ENCODE measurements at regions not wholly inside any gene's neighbourhood (a gene's known extent, or its start where the extent isn't known, plus 50 kb on each side); places are given as distances from the start of the nearest gene placed in this dataset.

GRCh38 chr6:25013246-25013645 lies 77.5 kb upstream of the RIPOR2 start:
- DNase-seq = no peak

DNA sequence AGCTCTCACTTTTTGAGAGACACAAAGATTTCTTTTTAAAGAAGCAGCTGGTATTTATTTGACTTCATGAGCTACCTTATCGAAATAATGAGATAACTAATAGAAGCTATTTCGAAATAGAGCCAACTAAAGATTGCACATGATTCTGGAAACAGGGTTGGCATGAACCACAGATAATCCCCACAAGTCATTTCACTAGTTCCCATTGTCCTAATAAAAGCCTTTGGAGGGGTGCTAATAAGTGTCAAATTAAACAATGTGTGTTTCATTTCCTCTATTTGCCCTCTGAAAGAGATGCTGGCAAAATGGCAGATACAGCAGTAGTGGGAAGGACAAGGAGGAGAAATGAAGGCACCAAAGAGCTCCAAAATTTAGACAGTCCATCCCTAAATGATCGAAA lies 78.6 kb upstream of the RIPOR2 start:
- DNase-seq = no peak

DNA sequence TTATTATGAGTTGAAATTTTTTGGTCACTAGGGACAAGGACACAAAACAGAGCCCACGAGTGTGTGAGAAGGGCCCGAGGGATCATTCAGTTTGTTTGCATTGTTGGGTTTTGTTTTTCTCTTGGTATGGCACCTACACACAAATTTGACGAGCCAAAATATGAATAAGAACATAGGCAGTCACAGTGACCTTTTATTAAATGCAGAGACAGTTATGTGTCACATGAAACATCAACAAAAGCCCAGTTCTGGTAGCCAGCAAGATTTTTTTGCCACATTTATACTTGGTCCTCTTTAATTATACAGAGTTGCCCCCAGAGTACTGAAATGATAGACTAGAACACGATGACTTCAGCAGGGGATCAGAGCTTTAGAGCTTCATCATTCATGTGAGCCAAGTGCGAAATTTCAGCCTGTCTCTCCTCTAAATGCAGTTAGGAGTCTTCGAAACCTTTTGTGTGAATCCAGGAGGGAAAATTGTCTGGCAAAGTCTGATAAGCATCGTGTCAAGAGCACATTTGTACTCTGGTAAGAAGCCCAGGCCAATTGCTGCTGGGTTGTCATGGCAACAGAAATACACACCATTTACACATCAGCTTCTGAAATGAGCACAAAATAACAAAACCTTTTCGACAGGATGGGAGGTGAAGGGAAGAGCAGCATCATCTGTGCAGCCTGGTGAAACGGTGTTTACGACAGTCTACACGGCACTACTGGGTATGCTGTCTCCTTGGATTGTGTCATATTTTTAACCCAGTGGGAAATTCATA lies 79.2 kb upstream of the RIPOR2 start:
- DNase-seq = peak; percentile 70

DNA sequence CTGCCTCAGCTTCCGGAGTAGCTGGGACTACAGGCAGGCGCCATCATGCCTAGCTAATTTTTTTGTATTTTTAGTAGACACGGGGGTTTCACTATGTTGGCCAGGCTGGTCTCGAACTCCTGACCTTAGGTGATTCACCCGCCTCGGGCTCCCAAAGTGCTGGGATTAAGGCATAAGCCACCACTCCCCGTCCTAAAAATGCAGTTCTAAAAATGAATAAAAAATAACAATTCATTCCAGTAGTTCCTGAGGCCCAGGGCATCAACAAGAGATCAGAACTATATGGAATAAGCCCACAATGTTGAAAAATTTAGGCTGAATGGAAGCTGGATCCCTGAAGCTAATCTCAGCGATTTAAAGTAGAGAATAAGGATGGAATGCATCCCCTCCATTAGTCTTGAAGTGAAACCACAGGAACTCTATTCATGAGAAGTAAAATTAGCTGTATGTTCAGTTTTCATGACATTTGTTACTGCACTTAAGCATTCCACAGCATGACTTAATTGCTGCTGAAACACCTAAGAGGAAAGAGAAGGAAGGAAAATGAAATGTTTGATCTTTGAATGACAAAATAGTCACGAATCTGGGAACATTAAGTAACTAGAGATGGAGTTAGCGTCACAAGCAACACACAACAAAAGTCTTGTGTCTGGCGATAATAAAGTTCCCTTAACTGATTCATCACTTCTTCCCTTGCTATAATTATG lies 80.4 kb upstream of the RIPOR2 start:
- DNase-seq = no peak

- no peak for DNase-seq
These were observed 81.7 kb upstream of the RIPOR2 start for GRCh38 chr6:25017486-25017885.

GRCh38 chr6:25017932-25018567 lies 82.3 kb upstream of the RIPOR2 start:
- DNase-seq = peak; percentile 59

- no peak for DNase-seq
These were observed 82.8 kb upstream of the RIPOR2 start for GRCh38 chr6:25018568-25018954.

- no peak for DNase-seq
These were observed 86.4 kb upstream of the RIPOR2 start for GRCh38 chr6:25022140-25022553.

GRCh38 chr6:25023781-25024180 lies 88.0 kb upstream of the RIPOR2 start:
- DNase-seq = no peak

DNA sequence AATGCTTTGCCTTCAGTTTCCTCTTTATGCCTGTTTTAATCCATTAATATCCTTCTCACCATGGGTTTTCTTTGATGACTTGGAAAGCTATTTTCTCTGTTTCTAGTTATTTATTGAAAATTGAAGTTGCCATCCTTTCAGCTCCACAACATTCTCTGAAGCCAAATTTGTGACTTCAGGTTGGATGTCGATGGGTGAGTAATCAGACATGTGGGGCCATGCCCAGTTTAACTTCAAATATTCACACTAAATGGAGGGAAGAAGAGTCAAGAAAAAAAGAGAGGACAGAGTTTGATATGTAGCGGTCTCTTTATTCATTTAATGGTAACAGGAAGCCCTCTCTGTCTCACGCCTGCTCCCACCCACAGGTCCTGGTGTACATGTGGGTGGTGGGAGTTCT lies 89.1 kb upstream of the RIPOR2 start:
- no peak for DNase-seq

DNA sequence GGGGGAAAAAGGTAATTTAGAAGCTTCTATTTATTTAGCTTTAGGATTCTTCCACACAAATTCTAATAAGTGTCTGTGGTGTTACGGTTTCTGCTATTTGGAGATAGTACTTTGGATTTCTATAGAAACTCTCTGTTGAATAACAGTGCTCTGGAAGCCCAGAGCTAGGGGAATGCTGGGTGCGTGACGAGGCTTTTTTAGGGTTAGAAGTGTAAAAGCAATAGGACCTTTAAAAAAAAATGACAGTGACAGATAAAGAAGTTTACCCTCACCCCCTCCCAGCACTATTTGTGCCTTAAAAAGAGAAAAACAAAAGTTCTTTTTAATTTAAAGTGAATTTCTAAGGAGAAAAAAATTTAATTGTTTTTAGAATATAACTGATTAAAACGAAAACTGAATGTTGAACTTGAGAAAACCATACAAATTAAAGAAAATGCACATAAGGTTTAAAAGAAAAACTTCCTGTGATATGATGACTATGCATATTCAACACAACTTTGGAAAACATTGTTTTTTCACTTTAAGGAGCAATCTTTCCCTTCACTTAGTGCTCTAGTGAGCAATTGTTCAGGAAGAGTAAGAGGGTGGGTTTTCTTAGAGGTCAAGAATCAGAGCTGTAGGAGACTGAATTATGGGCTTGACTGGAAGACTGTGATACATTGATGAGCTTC lies 89.6 kb upstream of the RIPOR2 start:
- DNase-seq = no peak

- no peak for DNase-seq
These were observed 90.2 kb upstream of the RIPOR2 start for GRCh38 chr6:25025919-25026301.

DNA sequence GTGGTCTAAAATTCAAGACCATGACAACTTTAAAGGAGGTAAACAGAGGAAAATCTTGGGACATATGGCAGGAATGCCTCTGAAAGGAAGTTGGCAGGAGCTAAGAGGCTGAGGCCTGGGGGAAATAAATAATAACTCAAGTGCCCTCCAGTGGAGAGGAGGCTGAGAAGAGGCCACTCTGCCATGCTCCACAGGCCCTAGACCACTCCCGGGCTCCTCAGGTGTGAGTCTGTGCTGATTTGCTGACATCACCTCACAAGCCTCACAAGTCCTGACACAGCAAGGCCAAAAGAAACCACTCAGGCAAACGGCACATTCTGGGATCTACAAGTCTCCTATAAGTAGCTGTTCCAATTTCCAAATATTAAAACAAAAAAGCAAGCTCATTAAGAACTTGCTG lies 91.0 kb upstream of the RIPOR2 start:
- no peak for DNase-seq

- no peak for DNase-seq
These were observed 91.6 kb upstream of the RIPOR2 start for GRCh38 chr6:25027221-25027916.

DNA sequence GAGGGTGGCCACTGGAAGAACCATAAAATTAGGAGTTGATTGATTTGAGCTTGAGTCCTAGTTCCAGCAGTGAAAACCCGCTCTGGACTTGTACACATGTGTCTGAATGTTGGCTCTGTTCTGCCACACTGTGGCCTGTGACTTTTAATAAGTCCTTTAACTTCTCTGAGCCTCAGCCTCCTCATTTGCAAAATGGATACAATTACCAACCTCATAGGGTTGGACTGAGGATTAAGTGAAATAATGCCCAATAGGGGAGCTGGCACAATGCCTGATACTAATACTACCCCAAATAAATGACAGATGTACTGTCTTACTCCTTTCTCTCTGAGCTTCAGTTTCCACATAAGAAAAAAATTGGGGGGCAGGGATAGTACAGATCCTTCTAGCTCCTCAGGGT lies 92.6 kb upstream of the RIPOR2 start:
- no peak for DNase-seq

DNA sequence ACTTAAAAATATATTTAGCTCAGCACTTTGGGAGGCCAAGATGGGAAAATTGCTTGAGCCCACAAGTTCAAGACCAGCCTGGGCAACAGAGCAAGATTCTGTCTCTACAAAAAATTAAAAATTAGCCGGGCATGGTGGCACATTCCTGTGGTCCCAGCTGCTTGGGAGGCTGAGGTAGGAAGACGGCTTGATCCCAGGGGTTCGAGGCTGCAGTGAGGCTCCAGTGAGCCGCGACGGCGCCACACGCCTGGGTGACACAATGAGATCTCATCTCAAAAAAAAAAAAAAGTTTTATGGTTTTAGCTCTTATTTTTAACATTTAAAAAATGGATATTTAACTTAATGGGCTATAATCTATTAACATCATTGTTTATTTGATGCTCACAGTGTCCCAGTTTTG lies 97.2 kb upstream of the RIPOR2 start:
- no peak for DNase-seq

- DNase-seq = no peak
These were observed 98.7 kb upstream of the RIPOR2 start for GRCh38 chr6:25034431-25034921.

DNA sequence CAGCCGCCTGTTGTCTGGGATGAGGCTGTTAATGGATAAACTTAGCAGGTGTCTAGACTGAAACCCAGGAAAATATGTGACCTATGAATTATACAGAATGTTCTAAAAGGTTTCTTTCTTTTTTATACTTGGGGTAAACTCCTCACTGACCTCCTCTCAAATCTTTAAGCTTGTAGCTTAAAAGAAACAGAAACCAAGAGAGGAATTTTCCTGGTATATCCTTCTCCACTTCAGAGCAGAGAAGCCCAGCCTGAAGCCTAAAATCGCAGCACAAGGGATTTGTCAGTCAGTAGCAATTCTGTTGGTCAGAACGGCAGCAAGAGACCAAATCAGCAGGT lies 99.4 kb upstream of the RIPOR2 start:
- no peak for DNase-seq

DNA sequence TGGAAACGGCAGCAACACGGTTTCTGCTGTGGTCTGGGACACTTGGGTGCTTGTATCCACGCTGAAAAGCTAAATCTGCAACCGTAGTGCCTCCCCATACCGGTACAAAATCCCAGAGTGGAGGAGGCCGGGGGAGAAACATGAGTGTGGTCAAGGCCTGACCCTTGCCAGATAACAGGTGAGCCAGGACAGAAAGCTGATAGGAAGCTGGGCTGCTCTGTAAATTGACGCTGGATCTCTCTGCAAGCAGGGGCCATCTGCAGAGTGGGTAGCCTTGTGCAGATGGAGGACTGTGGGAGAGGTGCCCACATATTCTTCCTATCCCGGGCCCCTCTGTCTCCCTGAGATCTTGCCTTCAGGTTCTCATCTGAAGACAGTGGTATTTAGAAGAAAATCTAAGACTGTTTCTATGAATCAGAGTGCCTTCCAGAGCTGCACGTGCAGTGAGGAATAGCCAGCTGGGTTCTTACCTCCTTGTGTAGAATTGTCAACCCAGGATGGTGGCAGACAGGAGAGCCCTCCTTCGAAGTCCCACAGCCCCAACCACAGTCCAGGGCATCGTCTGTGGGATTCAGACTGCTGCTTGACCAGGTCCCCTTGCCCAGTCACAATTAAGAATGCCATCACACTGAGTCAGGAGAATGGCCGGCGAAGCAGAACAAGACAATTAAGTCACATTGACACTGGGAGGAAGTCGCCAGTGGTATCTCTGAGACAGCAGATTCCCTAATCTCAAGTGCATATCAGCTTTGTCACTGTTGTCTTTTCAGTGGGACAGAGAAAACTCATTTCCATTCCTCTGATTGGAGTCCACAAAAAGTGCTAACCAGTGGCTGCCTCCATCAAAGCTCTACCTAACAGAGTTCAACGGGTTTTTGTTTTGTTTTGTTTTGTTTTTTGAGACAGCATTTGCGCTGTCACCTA lies 100.0 kb upstream of the RIPOR2 start:
- DNase-seq = no peak

DNA sequence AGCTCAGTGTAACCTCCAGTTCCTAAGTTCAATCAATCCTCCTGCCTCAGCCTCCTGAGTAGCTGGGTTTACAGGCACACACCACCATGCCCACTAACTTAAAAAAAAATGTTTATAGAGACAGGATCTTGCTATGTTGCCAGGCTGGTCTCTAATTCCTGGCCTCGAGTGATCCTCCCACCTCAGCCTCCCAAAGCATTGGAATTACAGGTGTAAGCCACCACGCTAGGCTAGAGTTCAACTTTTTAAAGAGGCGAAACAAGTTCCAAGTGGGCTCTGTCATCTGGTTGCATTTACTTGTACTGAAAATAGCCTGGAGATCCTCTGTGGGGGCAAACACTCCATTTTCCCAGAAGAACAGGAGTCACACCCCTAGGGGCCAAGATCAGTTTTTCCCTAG lies 100.7 kb upstream of the RIPOR2 start:
- no peak for DNase-seq

DNA sequence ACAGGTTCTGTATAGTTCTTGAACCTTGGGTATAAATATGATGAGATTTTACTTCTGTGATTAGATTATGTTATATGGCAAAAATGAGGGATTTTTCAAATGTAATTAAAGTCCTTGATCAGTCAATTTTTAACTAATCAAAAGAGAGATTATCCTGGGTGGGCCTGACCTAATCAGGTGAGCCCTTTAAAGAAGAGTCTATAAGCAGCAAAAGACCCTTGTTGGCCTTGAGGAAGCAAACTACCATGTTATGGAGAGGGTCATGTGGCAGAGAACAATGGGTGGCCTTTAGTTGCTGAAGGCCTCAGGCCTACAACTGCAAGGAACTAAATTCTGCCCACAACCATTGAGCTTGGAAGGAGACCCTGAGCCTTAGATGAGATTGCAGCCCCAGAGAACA lies 102.5 kb upstream of the RIPOR2 start:
- no peak for DNase-seq

DNA sequence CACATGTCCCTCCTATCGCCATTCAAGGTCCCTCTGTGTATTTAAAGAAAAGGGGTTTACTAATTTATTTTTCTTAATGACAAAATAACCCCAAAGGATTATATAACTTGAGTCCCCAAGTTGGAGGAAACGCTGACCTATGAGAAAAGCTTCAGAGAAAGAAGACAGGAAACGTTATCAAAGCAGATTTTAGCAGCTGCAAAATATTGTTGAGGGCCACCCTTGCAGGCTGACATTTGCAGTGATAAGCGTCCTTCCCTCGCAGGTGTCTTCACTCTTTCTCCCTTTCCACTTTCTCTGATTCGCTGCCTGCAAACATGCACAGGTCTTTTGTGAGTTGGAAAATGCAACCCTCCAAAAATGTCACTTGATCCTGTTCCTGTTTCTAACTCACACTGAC lies 103.2 kb upstream of the RIPOR2 start:
- no peak for DNase-seq

Measured in eye (tissue), 1 donor.